GM12891 (cell line): ENCODE measurements at regions not wholly inside any gene's neighbourhood (a gene's known extent, or its start where the extent isn't known, plus 50 kb on each side); places are given as distances from the start of the nearest gene placed in this dataset.

Experiments used
- PAX5 ChIP-seq: IDR thresholded peaks from 2 replicates; pipeline ENCODE4 v1.6.1; 2011; ENCODE audit warnings: low read length, moderate library complexity, mild to moderate bottlenecking; ENCODE audit not compliant: insufficient read depth, severe bottlenecking
- POLR2A ChIP-seq: IDR thresholded peaks from 2 replicates; pipeline ENCODE4 v1.6.1; 2011; ENCODE audit warnings: low read depth, low read length, control low read depth
- POLR2AphosphoS5 ChIP-seq: IDR thresholded peaks from 2 replicates; pipeline ENCODE4 v1.6.1; 2011; ENCODE audit warnings: low read depth, low read length, control low read depth
- POU2F2 ChIP-seq: IDR thresholded peaks from 2 replicates; pipeline ENCODE4 v1.6.1; 2011; ENCODE audit warnings: low read depth, mild to moderate bottlenecking, control low read depth, low read length, moderate library complexity
- SPI1 ChIP-seq: IDR thresholded peaks from 2 replicates; pipeline ENCODE4 v1.6.1; 2011; ENCODE audit warnings: low read depth, low read length, control low read depth
- TAF1 ChIP-seq: IDR thresholded peaks from 2 replicates; pipeline ENCODE4 v1.6.1; 2011; ENCODE audit warnings: low read depth, low read length, control low read depth

GRCh38 chr5:31047007-31047406, 146.5 kb upstream of the CDH6 start:
- no peak for TF ChIP-seq POLR2AphosphoS5
- TF ChIP-seq POU2F2 = no peak
- TF ChIP-seq POLR2A = no peak
- no peak for TF ChIP-seq TAF1
- TF ChIP-seq SPI1 = no peak
- no peak for TF ChIP-seq PAX5
